ENCODE measurements at regions not wholly inside any gene's neighbourhood (a gene's known extent, or its start where the extent isn't known, plus 50 kb on each side); places are given as distances from the start of the nearest gene placed in this dataset.

DNA sequence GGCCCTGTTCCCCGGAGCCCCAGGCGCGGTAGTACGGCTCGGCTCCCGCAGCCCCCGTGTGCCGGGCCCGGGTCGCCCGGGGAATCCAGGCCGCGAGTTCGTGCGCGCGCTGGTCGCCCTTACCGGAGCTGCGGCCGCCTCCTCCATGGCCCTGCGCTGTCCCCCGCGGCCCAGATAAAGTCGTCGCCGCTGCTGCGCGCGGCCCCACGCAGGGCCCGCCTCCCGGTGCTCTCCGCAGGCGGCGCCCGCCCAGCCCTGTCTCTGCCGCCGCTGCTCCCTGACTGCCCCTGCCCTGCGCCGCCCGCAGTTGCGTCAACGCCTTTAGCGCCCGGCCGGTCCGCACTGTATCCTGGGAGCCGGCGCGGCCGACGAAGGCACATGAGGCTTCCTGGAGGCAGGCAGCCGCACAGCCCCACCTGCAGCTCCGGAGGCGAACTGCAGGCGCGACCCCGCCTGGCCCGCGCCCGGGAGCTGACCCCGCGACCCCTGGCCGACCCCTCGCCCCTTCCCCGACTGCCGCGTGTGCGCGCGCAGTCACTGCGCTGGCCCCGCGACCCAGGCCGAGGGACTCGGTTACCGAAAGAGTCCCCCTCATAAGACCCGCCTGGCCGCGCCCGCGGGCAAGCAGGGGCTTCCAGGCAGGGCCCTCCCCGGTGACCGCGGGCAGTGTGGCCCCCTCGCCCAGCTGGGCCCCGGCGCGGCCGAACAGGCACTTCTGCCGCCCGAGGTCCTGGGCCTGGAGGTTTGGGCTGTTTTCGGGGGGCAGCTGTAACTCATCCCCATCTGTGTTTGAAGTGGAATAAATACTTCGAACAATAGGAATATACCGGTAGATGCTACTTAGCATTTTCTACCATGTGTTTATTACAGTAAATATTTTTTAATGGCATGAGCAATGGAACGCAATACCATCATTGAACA, 127.1 kb upstream of the ZNF746 start:
- TF ChIP-seq POLR2A (IDR thresholded peaks at IDR 0.05; ENCODE audit: low read length) (peak; percentile 89), GATA1 (IDR thresholded peaks at IDR 0.05; ENCODE audit: low read depth, low read length) (no peak)
